Skin epidermis (tissue), 12 donors: ENCODE measurements at regions not wholly inside any gene's neighbourhood (a gene's known extent, or its start where the extent isn't known, plus 50 kb on each side); places are given as distances from the start of the nearest gene placed in this dataset.

ENCODE experiments used
- H3K27ac ChIP-seq, 21 experiments: fragments of 200-600 bp; sonication (generic) in 11 of 21; one replicate each; pipeline ENCODE4 v1.5.0; 2020; ENCODE audit warnings: mild to moderate bottlenecking in 3 of 21, inconsistent platforms in 2 of 21, moderate library complexity in 2 of 21
- H3K4me3 ChIP-seq, 7 experiments: fragments of 200-600 bp; sonication (generic) in 2 of 7; one replicate each; pipeline ENCODE4 v1.5.0; 2020; ENCODE audit warnings: inconsistent platforms in 2 of 7, mild to moderate bottlenecking in 2 of 7, moderate library complexity in 1 of 7

DNA sequence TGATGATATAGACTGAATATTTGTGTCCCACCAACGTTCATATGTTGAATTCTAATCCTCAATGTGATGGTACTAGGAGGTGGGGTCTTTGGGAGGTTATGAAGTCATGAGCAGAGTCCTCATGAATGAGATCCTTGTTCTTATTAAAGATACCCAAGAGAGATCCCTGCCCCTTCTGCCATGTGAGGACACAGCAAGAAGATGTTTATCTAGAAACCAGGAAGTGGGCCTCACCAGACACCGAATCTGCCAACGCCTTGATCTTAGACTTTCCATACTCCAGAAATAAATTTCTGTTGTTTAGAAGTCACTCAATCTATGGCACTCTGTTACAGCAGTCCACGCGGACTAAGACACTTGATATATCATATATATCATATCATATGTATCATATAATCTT, 67.7 kb upstream of the GCM1 start:
- H3K27ac ChIP-seq: no peak overlapping the region

DNA sequence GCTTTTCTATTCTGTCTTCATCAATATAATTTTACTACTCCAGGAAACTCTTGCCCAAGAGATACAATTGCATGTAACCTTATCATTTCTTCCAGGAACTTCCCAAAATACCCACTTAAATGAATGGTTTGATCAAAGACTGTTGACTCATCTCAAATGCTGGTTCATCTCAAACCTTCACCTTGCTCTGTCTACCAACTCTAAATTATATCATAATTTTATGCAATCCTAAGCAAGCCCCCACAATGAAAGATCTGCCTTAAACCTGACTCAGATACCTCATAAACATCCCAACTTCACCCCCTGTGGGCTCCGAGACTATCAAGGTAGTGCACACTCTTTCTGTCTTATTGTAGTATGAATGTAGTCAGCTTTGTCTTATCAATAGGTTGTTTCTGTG, 65.5 kb upstream of the GCM1 start:
- H3K27ac ChIP-seq: no peak overlapping the region
- H3K4me3 ChIP-seq: no peak overlapping the region

More for the DNA sequence above, 67.7 kb upstream of the GCM1 start:
- H3K4me3 ChIP-seq: no peak overlapping the region

DNA sequence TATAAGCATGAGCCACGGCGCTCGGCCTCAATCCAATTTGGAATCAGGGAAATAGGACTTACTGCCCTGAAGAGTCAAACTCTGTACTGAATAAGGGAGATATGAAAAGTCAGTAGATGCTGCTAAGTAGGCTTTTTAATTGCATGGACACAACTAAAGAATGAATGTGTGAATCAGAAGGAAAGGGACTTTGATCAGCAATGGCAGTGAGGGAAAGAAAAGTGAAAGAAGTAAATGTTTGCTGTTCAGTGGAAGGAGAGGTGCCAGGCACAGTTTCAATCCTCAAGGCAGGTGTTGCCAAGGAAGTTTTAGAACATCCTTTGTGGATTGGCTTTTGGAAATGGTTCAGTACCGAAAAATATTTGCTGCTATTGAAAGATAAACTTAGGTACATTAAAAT, 62.2 kb upstream of the GCM1 start:
- Histone ChIP-seq H3K27ac (no peak overlapping the region), H3K4me3 (no peak overlapping the region)

DNA sequence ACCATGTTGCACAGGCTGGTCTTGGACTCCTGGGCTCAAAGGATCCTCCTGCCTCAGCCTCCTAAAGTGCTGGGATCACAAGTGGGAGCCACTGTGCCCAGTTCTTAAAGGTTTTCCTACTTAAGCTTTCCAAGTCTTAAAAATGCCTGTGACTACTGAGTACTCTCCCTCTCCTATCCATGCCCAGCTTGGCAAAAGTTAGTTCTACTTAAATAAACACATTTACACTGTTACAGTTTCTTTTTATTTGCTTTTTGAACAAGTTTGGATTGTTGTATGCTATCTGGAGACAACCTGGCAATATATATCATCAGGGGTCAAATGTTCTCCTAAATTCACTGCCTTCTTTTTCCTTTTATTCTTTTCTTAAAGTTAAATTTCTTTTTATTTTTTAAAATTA, 61.0 kb upstream of the GCM1 start:
- Histone ChIP-seq H3K27ac (no peak overlapping the region), H3K4me3 (no peak overlapping the region)

DNA sequence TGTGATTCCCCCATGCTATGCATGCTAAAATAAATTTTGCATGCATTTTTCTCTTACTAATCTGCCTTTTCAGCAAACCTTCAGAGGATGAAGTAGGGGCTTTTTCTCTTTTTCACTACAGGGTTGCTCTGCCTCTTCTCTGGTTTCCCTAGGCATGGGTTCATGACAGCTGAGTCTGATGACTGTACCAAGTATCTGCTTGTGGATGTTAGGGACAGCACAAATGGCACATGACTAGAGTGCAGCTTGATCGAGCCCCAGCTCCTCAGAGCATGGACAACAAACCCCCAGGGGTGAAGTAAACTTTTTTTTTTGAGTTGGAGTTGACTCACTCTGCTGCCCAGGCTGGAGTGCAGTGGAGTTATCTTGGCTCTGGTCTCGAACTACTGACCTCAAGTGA, 57.1 kb upstream of the GCM1 start:
- H3K27ac ChIP-seq: no peak overlapping the region

DNA sequence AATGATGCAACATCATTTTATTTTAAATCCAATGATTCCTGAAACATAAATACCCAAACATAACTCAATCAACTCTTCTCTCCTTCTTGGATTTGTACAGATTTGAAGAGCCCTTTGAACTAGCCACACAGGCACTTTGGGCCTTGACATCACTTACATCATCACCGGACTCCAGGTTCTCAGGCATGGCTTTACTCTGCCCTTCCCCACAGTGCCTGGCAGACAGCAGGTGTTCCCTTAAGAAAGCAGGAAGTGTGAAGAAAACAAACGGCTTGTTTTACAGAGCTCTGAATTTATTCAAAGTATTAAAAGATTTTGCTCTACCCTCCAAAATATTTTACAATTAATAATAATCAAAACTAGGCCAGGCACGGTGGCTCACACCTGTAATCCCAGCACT, 54.8 kb upstream of the GCM1 start:
- Histone ChIP-seq H3K27ac (peak overlapping the region in 1 of 21 experiments; percentile 9), H3K4me3 (no peak overlapping the region)

More for the DNA sequence above, 57.1 kb upstream of the GCM1 start:
- no peak overlapping the region for H3K4me3 ChIP-seq

DNA sequence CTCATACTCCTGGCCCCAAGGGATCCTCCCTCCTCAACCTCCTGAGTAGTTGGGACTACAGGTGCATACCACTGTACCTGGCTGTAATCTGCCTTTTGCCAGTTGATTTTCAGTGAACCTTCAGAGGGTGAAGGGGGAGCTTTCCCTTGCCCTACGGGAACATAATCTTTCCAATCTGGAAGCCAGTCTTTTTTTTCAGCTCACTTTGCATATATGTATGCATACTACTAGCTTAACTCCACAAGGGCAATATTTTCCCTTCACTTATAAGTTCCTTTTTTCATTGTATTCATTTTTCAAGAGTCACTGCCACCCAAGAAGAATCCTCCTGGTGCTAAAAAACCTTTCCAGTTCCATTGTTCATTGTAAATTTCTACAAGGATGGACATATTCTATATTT, 53.4 kb upstream of the GCM1 start:
- no peak overlapping the region for H3K27ac ChIP-seq
- H3K4me3 ChIP-seq: no peak overlapping the region

DNA sequence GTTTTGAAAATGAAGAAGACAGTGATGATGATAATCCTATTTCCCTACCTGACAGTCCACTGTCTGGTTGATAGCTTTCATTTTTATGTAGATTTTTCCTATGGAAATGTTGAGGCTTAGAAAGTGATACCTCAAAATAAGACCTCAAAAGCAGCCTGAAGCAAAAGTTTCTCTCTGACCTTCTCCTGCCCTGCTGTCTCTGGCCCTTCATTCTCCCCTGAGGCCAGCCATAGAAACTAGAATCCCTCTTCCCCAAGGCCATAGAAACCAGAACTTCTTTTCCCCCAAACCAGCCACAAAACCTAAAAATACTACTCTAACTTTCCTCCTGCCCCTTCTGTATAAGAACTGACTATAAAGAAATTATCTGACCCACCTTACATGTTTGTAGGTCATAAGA, 52.6 kb upstream of the GCM1 start:
- no peak overlapping the region for H3K4me3 ChIP-seq
- peak overlapping the region in 1 of 21 experiments; percentile 17 for H3K27ac ChIP-seq

DNA sequence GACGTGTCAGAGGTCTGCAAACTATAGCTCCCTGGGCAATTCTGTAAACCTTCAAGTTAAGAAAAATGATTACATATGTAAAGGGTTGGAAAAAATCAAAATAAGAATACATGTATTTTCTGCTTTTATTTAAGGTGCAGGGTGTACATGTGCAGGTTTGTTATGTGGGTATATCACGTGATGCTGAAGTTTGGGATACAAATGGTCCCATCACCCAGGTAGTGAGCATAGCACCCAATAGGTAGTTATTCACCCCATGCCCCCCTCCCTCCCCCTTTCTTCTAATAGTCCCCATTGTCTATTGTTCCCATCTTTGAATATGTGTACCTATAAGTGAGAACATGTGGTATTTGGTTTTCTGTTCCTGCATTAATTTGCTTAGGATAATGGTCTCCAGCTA, 51.1 kb upstream of the GCM1 start:
- Histone ChIP-seq H3K27ac (no peak overlapping the region), H3K4me3 (no peak overlapping the region)

DNA sequence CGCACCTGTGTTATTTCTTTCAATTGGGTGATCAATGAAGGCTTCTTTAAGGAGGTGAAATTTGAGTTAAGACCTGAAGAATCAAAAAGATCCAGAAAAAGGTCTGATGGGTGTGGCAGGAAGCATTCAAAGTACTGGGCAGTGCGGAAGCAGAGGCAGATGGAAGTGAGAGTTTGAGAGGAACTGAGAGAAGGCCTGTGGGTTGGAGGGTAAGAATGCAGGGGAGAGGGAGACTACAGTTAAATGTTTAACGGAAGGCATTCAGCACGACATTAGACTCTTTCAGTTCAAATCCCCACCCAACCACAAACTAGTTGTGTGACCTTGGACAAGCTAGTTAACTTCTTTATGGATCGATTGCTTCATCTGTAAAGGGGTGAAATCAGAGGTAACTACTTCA, 50.5 kb upstream of the GCM1 start:
- Histone ChIP-seq H3K4me3 (no peak overlapping the region), H3K27ac (no peak overlapping the region)
